ENCODE measurements at regions not wholly inside any gene's neighbourhood (a gene's known extent, or its start where the extent isn't known, plus 50 kb on each side); places are given as distances from the start of the nearest gene placed in this dataset.

DNA sequence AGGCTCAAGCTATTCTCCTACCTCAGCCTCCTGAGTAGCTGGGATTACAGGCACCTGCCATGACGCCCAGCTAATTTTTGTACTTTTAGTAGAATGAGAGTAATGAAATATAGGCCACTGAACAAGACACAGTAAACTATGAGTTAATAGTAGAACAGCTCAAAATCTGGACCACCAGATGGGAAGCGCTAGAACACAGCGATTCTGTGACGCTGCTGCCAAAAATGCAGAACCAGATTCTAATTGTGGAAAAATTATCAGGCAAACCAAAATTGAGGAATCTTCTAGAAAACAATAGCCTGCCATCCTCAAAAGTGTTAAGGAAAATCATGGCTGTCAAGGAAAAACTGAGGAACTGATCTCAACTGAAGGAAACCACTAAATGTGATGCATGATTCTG is 111.4 kb upstream of the TIAM1 start:
- no peak for DNase-seq (ENCODE audit: low read depth in 3 of 3)

DNA sequence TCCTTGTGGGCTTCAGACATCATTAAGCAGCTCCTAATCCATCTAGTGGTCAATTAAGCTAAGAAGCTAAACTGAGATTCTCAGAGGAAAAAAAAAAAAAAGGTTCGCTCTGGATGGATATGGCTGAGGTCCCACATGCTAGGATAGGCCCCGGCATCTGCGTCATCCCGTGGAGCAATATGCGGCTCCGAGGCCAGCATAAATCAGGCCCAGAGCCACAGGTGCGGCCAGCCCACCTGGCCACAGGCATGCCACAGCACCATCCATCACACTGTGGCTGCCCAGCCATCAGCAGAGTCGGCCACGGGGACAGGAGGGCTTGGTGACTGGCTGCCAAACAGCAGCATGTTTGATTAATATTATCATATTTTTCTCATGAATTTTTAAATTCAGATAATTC is 106.9 kb upstream of the TIAM1 start:
- no peak for DNase-seq (ENCODE audit: low read depth in 3 of 3)

DNA sequence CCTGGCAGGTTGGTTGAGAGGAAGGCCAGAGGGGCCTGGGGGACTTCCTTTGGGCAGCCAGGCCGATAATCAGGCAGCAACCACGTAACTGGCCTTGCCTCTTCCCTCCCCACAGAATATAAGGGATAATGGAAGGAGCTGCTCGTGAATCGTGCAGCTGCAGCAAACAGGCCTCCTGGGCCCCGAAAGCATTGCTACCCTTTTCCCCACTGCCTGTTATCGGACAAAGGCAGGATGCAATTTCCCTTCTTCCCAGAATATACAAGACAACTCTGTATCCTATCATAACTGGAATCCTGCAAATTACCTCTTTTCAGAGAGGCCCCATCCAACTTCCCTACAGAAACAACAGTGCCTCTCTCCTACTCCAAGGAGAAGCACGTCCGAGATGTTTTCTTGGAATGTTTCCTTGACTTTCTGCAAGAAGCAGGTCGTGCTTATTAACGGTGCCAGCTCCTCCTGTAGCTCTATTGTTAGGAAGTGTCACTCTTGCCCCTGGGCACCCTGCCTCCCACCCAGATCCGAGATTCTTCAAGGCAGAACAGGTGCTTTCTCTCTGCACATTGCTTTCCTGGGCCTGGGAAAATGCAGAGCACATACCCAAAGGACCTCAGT is 106.0 kb upstream of the TIAM1 start:
- DNase-seq (ENCODE audit: low read depth in 3 of 3) = no peak

DNA sequence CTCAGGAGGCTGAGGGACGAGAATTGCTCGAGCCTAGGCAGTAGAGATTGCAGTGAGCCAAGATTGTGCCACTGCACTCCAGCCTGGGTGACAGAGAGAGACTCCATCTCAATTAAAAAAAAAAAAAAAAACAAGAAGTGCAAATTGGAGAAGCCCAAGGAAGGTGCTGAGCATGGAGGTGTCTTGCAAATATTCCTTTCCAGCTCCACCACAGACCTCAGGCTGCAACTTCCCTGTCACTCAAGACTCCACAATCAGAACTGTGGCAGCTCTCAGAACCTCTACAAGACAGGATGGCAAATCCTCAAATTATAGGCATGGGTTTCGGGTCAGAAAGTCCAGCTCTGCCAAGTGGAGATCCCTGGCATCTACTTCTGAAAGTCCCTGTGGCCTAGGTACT is 104.4 kb upstream of the TIAM1 start:
- no peak for DNase-seq (ENCODE audit: low read depth in 3 of 3)

DNA sequence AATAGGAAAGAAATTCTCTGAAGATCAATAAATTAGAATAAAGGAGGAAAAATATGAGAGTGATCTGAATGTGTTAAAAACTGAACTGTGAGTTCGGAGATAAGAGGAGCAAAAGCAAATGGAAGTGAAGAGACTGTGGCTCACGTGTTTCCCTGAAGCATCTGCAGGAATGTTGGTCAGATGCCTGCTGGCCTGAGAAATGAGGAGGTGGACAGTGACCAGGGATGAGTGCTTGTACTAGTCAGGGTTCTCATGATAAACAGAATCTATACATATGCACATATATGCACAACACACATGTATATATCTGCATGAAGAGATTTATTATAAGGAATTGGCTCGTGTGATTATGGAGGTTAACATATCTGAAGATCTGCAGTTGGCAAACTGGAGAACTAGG is 103.4 kb upstream of the TIAM1 start:
- no peak for DNase-seq (ENCODE audit: low read depth in 3 of 3)

DNA sequence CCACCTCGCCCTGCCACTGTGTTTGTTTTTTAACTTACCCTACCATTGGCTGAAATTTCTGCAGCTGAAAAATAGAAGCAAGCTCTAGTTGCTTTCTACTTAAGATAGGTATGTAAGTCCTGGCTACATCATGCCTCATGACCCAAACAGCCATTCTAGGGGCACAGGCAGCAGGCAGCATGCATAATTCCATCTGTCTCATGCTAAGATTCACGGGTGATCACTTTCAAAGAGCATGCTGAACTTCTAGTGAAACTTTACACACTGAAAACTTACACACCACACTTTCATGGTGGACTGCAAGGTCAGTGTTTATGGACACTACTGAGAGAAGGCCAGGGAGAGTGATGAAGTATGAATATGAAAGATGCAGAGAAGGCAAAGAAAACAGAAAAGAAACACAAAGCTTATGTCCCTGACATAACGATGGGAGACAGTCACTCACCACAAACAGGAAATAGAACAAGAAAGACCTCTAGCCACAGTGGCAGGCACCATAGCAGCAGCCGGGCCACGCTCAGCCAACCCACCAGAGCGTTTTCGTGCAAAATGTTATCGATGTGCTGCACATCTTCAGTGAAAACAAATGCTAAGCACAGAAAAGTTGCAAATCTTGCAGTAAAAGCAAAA is 102.3 kb upstream of the TIAM1 start:
- peak in 1 of 3 experiments; percentile 2 for DNase-seq (ENCODE audit: low read depth in 3 of 3)

DNA sequence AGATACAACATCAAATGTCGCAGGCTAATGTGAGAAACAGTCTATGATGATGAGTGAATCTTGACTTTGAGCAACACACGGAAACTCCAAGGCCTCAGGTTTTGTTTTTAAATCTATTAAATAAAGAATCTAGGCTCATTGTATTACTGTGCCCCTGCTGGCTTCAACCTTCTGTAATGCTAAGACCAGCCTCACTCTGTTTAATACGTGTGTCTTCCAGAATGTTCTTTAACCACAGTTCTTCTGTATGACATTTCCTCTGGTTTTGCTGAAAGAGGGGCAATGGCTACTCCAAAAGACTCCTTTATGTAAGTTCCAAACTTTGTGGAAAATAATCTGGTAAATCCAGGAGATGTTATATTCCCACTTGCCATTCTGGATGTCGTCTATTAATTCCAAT is 101.1 kb upstream of the TIAM1 start:
- DNase-seq (ENCODE audit: low read depth in 3 of 3) = no peak

DNA sequence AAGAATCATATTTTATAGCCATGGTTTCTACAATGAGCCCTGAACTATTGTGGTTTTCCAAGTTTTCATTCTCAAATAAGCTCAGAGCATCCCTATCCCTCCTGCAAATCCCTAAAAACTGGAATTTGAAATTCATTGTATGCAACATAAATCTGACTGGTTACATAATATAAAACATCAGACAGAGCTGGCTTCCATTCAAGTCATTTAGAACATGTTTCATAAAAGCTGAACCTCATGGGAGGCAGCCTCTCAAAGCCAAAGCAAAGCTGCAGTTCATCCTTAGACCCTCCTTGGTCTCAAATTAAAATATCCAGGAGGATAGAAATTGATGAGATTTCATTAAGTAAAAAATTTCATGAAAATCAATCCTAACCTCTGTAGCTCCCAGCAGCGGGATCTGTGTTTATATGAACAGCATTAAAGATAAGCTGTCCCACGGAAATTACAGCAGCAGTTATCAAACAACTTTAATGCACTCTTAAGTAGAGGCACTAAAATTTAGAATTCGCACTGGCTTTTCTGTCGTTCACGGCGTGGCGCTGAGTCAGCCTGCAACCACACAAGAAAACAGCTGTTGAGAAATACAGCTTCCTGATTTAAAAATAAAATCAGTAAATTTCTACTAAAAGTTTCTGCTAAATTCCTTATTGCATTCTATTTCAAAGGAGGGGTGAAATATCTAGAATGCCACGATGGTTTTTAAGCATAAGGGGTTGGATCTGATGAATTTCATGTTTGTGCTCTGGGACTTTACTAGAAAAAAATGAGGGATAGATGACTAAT is 99.9 kb upstream of the TIAM1 start:
- DNase-seq (ENCODE audit: low read depth in 3 of 3) = no peak

DNA sequence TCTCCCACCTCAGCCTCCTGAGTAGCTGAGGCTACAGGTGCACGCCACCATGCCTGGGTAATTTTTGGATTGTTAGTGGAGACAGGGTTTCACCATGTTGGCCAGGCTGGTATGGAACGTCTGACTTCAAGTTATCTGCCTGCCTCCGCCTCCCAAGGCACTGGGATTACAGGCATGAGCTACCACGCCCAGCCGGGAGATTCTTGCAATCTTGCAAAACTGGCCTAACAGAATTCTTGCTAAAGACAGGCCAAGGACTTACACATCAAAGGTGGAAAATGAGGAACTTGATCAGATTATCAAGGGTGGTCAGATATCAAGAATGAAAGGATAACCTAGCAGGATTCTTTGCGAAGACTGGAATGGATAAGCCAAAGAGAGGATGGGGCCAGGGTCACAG is 98.3 kb upstream of the TIAM1 start:
- no peak for DNase-seq (ENCODE audit: low read depth in 3 of 3)

DNA sequence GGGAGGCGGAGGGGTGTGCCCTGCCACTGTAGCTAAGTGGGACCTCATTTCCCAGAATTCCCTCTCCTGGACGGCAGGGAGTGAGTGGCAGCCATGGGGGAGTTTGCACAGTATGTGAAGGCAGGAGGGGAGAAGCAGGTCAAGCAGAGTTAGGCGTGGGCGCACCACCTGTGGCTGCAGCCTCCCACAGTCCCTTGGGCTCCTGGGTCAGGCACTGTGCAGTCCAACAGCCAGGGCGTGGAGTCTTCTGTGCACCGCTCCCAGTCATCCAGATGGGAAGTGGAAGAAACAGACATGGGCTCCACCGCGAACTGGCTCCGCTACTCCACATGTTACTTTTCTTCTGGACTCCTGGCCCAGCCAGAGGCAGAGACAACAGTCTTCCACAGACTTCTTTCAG is 85.4 kb upstream of the TIAM1 start:
- no peak for DNase-seq (ENCODE audit: low read depth in 3 of 3)

DNA sequence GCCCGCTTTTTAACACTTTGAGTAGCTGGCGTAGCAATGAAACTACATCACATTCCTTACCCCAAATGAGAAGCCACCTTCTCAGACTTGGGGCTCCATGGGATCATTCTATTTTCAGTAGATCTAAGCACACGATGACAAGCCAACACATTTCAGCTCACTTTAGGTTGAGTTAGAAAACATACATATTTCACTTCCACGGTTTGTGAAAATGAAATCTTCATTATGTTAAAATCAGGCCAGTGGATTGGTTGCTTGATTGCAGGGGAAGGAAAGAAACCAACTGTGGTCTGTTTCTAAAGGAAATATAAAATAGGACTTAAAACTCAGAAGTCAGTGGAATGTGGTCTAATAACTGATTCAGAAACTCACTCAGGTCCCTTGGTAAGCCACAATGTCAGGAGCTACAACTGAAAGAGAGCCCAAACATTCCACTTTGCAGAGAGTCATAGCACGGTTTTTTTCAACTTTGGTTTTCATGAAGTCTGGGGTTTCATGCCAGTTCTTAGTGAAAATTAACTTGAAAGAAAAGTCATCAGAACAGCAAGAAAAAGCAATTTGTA is 82.3 kb upstream of the TIAM1 start:
- DNase-seq (ENCODE audit: low read depth in 3 of 3) = no peak

DNA sequence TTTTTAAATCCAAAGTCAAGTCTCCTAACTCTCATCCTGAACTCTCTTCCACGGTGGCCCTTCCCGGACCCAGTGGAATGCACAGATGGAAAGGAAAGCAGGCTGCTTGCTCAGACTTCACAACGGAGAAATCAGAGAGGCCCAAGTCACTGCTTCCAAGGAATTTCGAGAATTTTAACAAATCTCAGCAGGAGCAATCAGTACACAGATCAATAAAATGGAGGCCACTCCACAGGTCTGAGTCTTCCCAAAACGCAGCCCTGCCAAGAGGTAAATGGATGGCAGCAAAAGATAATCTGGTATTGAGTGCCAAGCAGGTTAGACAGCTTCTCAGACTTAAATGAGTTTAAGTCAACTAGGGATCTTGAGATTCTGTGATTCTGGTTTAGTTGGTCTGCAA is 81.1 kb upstream of the TIAM1 start:
- no peak for DNase-seq (ENCODE audit: low read depth in 3 of 3)

DNA sequence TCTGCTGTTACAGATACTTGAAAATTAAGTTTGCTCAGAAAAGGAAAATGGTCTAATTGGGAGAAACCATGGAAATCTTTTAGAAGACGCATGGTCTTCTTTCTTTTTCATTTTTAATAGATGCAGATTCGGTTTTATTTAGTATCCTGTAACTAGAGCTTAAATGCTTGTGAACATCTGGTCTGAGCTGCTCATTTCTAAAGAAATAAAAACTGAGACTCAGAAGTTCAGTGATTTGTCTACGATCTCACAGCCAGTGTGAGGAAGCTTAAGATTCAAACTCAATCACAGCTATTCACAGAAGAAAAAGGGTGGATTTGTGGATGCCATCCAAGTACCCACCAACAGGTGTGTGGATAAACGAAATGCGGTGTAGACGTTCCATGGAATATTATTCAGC is 80.0 kb upstream of the TIAM1 start:
- DNase-seq (ENCODE audit: low read depth in 3 of 3) = no peak

DNA sequence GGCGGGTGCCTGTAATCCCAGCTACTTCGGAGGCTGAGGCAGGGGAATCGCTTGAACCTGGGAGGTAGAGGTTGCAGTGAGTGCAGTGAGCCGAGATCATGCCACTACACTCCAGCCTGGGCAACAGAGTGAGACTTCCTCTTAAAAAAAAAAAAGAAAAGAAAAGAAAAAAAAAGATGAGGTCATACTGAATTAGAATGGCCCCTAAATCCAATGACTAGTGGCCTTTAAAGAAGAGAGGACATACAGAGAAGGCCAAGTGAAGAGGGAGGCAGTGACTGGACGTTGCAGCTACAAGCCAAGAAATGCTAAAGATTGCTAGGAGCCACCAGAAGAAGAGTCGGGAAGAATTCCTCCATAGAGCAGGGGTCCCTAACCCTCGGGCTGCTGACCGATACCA is 76.9 kb upstream of the TIAM1 start:
- DNase-seq (ENCODE audit: low read depth in 3 of 3) = no peak

DNA sequence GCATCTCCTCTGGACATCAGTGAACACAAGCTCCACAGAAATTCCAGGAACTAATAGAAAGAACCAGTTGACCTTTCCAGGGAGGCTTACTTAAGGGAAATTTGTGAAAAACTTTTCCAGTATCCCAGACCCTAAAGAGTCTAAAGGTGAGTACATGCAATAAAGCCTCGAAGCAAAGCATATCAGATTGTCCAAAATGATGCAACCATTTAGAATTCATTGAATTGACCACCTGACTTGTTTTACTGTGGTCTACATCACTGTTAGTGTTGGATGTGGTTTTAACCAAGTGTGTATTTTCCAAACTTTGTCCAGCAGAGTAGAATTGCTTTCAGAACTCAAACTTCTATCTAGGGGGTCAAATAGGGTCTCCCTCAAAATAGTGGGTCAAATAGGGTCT is 76.3 kb upstream of the TIAM1 start:
- DNase-seq (ENCODE audit: low read depth in 3 of 3) = no peak

DNA sequence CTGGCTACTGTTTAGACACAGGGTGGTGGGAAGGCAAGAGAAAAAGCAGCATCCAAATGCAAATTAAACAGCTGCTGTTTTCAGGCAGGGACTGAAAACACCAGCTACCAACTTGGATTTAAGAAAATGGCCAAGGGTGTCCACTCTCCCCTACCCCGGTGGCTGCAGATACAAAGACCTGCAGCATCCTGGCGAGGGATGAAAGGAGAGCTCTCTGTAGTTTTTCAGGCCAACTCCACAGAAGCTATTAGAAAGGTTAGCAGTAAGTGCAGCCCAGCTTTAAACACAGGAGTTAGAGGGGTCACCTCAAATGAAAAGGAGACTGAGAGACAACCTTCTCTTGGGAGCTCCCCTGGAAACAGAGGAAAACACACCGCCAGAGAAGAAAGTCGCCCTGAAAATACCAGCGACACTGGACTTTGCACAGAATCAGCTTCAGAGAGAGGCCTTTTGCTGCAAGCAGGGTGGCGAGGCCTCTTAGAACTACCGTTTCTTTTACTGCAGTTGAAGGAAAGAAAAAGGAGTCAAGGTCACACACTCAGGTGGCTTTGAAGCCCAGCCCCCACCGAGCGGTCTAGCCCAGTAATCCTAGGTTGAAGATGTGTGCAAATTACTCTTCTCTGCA is 74.4 kb upstream of the TIAM1 start:
- no peak for DNase-seq (ENCODE audit: low read depth in 3 of 3)

DNA sequence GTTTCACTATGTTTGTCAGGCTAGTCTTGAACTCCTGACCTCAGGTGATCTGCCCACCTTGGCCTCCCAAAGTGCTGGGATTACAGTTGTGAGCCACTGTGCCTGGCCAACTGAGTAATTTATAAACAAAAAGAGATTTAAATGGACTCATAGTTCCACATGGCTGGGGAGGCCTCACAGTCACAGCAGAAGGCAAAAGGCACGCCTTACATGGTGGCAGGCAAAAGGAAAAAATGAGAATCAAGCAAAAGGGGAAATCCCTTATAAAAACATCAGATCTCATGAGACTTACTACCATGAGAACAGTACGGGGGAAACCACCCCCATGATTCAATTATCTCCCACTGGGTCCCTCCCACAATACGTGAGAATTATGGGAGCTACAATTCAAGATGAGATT is 73.2 kb upstream of the TIAM1 start:
- peak in 1 of 3 experiments; percentile 9 for DNase-seq (ENCODE audit: low read depth in 3 of 3)

DNA sequence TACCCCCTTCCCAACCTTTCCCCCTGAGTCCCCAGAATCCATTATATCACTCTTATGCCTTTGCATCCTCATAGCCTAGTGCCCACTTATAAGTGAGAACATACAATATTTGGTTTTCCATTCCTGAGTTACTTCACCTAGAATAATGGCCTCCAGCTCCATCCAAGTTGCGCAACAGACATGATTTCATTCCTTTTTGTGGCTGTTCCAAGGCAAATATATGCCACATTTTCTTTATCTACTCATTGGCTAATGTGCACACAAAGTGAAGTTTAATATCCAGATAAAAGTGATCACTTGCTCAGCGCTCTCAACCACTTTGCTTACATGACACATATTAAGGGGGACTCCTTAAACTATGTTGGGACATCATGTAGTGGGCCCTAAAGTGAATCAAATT is 72.4 kb upstream of the TIAM1 start:
- no peak for DNase-seq (ENCODE audit: low read depth in 3 of 3)

DNA sequence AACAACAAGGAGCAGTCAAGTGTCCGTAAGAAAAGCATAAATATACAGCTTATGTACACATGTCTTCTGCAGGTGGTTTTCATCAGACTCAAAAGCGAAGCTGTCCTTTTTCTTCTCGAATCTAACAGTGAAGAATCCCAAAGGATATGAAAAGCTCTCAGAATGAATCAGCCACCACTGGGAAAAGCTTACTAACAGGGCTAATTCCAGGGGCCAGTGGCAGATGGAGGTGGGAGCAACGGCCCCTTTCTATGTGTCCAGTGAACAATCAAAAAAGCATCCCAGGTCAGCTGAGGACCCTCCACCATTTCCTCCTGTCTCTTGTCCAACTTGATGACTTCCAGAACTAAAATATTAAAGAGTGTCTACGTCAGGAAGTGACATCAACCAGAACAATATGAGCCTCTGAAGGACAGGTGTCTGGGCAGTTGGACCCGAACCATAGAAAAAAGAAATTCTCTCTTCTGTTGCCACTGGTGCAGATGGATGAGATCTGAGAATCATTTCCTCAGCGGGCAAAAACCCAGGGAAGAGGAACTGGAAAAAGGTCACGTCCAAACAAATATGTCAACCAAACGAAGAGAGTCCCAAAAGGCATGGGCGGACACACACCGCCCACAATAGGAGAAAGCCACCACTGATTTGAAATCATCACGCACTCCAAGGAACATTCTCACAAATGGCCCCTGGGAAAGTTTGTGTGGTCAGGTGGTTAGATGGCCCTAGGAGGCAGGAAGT is 70.4 kb upstream of the TIAM1 start:
- DNase-seq (ENCODE audit: low read depth in 3 of 3) = no peak

DNA sequence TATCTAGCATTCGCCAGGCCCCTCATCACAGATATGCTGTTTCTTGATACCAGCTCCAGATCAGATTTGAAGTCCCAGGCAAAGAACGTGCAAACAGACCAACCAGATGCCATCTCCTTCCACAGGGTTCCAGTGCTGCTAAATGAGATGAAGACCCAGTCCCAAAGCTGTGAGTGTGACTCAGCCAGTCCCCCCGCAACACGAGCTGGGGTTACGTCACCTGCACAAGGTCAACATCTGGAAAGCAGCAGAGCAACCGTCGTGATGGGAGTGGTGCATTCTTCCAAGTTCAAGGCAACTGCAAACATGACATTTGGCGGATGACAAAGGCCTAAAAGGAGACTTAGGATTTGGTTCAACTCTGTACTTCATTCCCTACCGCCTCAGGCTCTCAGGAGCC is 69.6 kb upstream of the TIAM1 start:
- DNase-seq (ENCODE audit: low read depth in 3 of 3) = no peak

DNA sequence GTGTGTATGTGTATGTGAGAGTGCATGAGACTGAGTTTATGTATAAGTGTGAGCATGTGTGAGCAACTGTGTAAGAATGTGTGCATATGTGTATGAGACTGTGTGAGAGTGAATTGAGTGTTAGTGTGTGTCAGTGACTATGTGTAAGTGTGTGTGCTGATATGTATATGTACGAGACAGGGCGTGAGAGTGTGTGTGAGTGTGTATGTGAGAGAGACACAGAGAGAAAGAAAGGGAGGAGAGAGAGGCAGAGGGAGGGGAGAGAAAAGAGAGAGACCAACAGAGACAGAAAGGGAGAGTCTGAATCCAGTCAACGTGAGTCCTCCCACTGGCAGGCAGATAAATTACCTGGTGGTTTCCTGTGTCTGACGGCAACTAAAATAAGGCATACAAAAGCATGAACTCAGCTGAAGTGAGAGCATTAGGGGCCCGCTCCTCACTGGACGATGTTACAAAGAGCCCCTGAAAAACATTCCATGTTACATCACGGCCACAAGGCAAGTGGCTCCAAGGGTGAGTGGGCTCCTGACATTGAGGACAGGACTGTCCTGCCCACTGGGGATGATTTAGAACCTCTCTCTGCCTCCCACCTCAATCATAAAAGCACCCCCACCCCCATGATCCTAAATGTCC is 66.6 kb upstream of the TIAM1 start:
- no peak for DNase-seq (ENCODE audit: low read depth in 3 of 3)
